Heart left ventricle (tissue), 16 donors: ENCODE measurements at regions not wholly inside any gene's neighbourhood (a gene's known extent, or its start where the extent isn't known, plus 50 kb on each side); places are given as distances from the start of the nearest gene placed in this dataset.

Source experiments
- ATAC-seq, 4 donors: fragments of 200-7000 bp; cut with Tn5 transposase; one replicate each; pipeline ENCODE4 v1.9.1; 2020 to 2022; ENCODE audit warnings: moderate library complexity in 4 of 4, mild to moderate bottlenecking in 3 of 4, moderate number of reproducible peaks in 1 of 4
- DNase-seq, 5 donors: peaks; one replicate each; pipeline ENCODE4 v3.0.0-alpha.2; 2020
- H3K27ac ChIP-seq, 12 donors: fragments of 200-600 bp; sonication (generic) in 4 of 12; one replicate each; pipeline versions ENCODE4 v1.5.0 to v1.8.0; 2016 to 2022; ENCODE audit warnings: mild to moderate bottlenecking in 2 of 12
- H3K27me3 ChIP-seq, 9 donors: fragments of 200-600 bp; sonication (generic) in 2 of 9; one replicate each; pipeline versions ENCODE4 v1.5.1 to v1.8.0; 2016 to 2022; ENCODE audit warnings: mild to moderate bottlenecking in 3 of 9
- H3K36me3 ChIP-seq, 9 donors: fragments of 200-600 bp; sonication (generic) in 2 of 9; one replicate each; pipeline versions ENCODE4 v1.5.0 to v1.8.0; 2018 to 2022; ENCODE audit warnings: mild to moderate bottlenecking in 2 of 9
- H3K4me1 ChIP-seq, 12 donors: fragments of 200-600 bp; sonication (generic) in 4 of 12; one replicate each; pipeline versions ENCODE4 v1.5.0 to v1.8.0; 2016 to 2022; ENCODE audit warnings: mild to moderate bottlenecking in 3 of 12
- H3K4me3 ChIP-seq, 12 donors: fragments of 200-600 bp; sonication (generic) in 4 of 12; one replicate each; pipeline versions ENCODE4 v1.5.0 to v1.8.0; 2017 to 2022; ENCODE audit warnings: mild to moderate bottlenecking in 9 of 12, moderate library complexity in 4 of 12
- H3K9me3 ChIP-seq, 12 donors: fragments of 200-600 bp; sonication (generic) in 4 of 12; one replicate each; pipeline versions ENCODE4 v1.5.0 to v1.8.0; 2016 to 2022; ENCODE audit warnings: mild to moderate bottlenecking in 1 of 12
- POLR2A ChIP-seq, 2 donors: fragments of 450-650 bp; IDR thresholded peaks; one replicate each; pipeline ENCODE4 v1.6.1; 2017; ENCODE audit warnings: antibody characterized with exemption in 2 of 2, mild to moderate bottlenecking in 2 of 2, moderate library complexity in 2 of 2
- WGBS, 4 donors: extraction: QIAGEN DNeasy Blood & Tissue Kit in 2 of 4; methylation state at CpG; one replicate each; pipeline versions ENCODE4 v1.1.5 to v1.1.7; 2013 to 2018; 5-methylcytosine and 5-hydroxymethylcytosine counted together
- intact Hi-C, 10 donors: fragments of 100-400 bp; cut with DNase I; formaldehyde crosslinking; loops; one replicate each; pipeline versions ENCODE4 v1.11.1 to v1.14.2; 2022
- TF ChIP-seq, protein P1 (sequence below), 12 donors: fragments of 200-600 bp; sonication (generic) in 4 of 12; IDR thresholded peaks; one replicate each; pipeline versions ENCODE4 v1.5.0 to v1.8.0; 2018 to 2022; ENCODE audit warnings: antibody characterized with exemption in 12 of 12, mild to moderate bottlenecking in 5 of 12
- donor health status: ischemic (EF 13 %, LVEDD 7.1; RV severe dilation, severe dysfunction).
- donor health status: healthy with polysubstance abuse.
- donor health status: DM: no; HTN: yes; CAD: no.
- donor health status: DM: no; HTN: no; CAD: no.
- donor health status: ischemic (EF 25% LVEDD 6.9; RV normal size, moderate dysfunction).
- donor health status: ischemic (EF 25% LVEDD 5.7; RV mildly dilated, moderate dysfunction).
- donor health status: healthy.
- donor health status: DM: yes; HTN: yes; CAD: no.
- donor health status: ischemic (EF 35%, LVEDD 5.7; RV mildly dilated, moderate dysfunction).
- donor health status: nonischemic (EF 11% LVEDD 7.7; RV severe dilation, severe dysfunction).
- donor health status: DM: yes; HTN: yes; CAD: no.
- donor health status: PGD.
- donor health status: ischemic (EF 29% LVEDD 5.4; RV normal size, mild dysfunction).
- donor health status: nonischemic (EF 23%, LVEDD 6.1; RV moderate dilation, normal function).

DNA sequence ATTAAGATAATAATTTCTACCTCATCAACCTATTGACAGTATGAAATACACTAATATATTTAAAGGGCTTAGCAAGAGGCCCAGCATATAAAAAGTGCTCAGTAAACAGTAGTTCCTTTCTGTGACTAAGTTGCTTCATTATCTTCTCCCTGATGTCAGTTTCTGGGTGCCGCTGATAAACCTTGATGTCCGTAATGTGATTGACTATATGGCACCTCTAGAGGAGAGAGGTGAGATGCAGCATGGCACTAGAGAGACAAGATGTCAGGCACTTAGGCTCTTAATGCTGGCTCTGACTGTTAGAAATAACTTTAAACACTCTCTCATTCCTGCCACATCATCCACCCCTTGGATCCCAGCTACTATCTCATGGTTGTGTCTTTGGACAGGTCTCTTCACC, 455.9 kb upstream of the KLF4 start:
- Histone ChIP-seq H3K9me3 (peaks cover 0 to 6% (median under 1%) of the 10 kb centered on the region in 12 donors), H3K4me3 (no peak overlapping the region), H3K36me3 (no peaks in the 10 kb centered on the region), H3K4me1 (no peaks in the 10 kb centered on the region), H3K27ac (no peak overlapping the region), H3K27me3 (no peaks in the 10 kb centered on the region)
- WGBS, 4 donors = 38 to 94% (median 81%) methylated on average over 2 of the region's 2 CpGs
- DNase-seq = no peak
- intact Hi-C loops = no loop called here
- ATAC-seq = no peak
- no peak for TF ChIP-seq POLR2A (IDR thresholded peaks at IDR 0.05)
- TF ChIP-seq, protein P1, sequence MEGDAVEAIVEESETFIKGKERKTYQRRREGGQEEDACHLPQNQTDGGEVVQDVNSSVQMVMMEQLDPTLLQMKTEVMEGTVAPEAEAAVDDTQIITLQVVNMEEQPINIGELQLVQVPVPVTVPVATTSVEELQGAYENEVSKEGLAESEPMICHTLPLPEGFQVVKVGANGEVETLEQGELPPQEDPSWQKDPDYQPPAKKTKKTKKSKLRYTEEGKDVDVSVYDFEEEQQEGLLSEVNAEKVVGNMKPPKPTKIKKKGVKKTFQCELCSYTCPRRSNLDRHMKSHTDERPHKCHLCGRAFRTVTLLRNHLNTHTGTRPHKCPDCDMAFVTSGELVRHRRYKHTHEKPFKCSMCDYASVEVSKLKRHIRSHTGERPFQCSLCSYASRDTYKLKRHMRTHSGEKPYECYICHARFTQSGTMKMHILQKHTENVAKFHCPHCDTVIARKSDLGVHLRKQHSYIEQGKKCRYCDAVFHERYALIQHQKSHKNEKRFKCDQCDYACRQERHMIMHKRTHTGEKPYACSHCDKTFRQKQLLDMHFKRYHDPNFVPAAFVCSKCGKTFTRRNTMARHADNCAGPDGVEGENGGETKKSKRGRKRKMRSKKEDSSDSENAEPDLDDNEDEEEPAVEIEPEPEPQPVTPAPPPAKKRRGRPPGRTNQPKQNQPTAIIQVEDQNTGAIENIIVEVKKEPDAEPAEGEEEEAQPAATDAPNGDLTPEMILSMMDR (IDR thresholded peaks at IDR 0.05) = no peak

DNA sequence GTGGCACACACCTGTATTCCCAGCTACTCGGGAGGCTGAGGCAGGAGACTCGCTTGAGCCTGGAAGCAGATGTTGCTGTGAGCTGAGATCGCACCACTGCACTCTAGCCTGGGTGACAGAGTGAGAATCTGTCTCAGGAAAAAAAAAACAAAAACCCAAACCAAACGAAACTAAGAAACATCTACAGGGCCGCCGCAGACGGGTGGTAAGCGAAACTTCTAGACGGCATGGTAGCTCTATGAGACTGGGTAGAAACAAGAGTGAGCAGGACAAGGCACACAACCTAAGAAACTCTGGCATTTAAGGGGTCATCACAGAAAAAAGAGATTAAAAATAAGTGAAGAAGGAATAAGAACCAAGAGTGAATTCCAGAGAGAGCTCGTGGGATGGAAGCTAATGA, 454.8 kb upstream of the KLF4 start:
- H3K9me3 ChIP-seq = no peaks in the 10 kb centered on the region
- ATAC-seq = no peak
- H3K4me1 ChIP-seq = no peaks in the 10 kb centered on the region
- 88 to 91% (median 91%) methylated on average over 10 of the region's 10 CpGs for WGBS, 4 donors
- H3K4me3 ChIP-seq = no peak overlapping the region
- H3K36me3 ChIP-seq = no peaks in the 10 kb centered on the region
- no peak for TF ChIP-seq POLR2A (IDR thresholded peaks at IDR 0.05)
- H3K27ac ChIP-seq = no peak overlapping the region
- no peaks in the 10 kb centered on the region for H3K27me3 ChIP-seq
- intact Hi-C loops = no loop called here
- DNase-seq = no peak

DNA sequence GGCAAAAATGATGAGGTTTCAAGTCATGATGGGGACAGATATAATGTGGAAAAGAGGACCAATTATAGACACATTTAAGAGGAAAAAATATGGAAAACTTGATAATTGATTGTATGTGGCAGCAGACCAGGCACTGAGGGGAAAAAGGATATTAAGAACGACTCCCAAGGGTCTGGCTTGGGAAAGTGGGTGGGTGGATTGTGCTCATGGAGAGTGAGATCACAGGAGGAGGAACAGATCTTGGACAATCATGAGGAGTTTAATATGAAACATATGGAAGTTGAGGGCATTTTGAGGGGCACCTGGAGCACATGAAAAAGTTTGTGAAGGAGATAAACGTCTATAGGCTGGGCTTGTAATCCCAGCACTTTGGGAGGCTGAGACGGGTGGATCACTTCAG, 454.3 kb upstream of the KLF4 start:
- Histone ChIP-seq H3K4me3 (no peak overlapping the region), H3K27me3 (no peaks in the 10 kb centered on the region), H3K4me1 (no peaks in the 10 kb centered on the region), H3K36me3 (no peaks in the 10 kb centered on the region), H3K9me3 (no peaks in the 10 kb centered on the region), H3K27ac (no peak overlapping the region)
- DNase-seq (no peak), ATAC-seq (no peak)
- WGBS, 4 donors = 73 to 87% (median 82%) methylated on average over 3 of the region's 3 CpGs
- intact Hi-C loops = no loop called here
- TF ChIP-seq, protein P1 (IDR thresholded peaks at IDR 0.05) = no peak
- no peak for TF ChIP-seq POLR2A (IDR thresholded peaks at IDR 0.05)

DNA sequence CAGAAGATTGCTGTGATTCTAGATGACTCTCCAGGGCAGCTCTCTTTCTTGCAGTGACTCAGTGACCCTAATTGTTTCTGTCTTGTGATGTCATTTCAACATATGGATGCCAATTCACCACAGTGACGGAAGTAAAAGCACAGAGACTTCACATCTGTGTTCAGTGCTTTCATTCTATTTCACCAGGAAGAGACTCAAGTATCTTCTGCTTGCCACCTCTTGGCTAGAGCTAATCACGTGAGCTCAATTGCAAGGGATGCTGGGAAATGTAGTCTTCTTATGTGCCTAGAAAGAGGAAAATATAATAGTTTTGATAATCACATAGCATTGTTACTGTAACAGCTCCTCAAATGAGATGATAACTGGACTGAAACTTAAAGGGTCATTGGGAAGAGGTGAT, 453.3 kb upstream of the KLF4 start:
- no peaks in the 10 kb centered on the region for H3K27me3 ChIP-seq
- no peak for ATAC-seq
- TF ChIP-seq POLR2A (IDR thresholded peaks at IDR 0.05) = no peak
- TF ChIP-seq, protein P1 (IDR thresholded peaks at IDR 0.05) = no peak
- intact Hi-C loops = no loop called here
- H3K36me3 ChIP-seq = no peaks in the 10 kb centered on the region
- 84 to 90% (median 87%) methylated on average over 2 of the region's 2 CpGs for WGBS, 4 donors
- no peak for DNase-seq
- H3K4me1 ChIP-seq = no peaks in the 10 kb centered on the region
- H3K27ac ChIP-seq = no peak overlapping the region
- no peaks in the 10 kb centered on the region for H3K9me3 ChIP-seq
- no peak overlapping the region for H3K4me3 ChIP-seq

DNA sequence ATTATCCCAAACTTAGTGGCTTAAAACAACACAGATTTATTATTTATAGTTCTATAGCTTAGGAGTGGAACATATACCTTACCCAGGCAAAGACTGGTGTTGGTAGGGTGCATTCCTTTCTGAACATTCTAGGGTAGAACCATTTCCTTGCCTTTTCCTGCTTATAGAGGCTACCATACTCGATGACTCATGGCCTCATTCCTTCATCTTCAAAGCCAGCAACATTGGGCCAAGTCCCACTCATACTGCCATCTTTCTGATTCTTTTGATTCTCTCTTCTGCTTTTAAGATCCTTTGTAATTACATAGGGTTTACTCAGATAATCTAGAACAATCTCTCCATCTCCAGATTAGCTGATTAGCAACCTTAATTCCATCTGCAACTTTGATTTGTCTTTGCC, 452.7 kb upstream of the KLF4 start:
- ATAC-seq = no peak
- no peaks in the 10 kb centered on the region for H3K36me3 ChIP-seq
- H3K9me3 ChIP-seq = no peaks in the 10 kb centered on the region
- DNase-seq = no peak
- no peaks in the 10 kb centered on the region for H3K27me3 ChIP-seq
- no peak overlapping the region for H3K27ac ChIP-seq
- no peak overlapping the region for H3K4me3 ChIP-seq
- intact Hi-C loops = no loop called here
- 80 to 94% (median 90%) methylated on average over 1 of the region's 1 CpG for WGBS, 4 donors
- TF ChIP-seq, protein P1 (IDR thresholded peaks at IDR 0.05) = no peak
- TF ChIP-seq POLR2A (IDR thresholded peaks at IDR 0.05) = no peak
- H3K4me1 ChIP-seq = no peaks in the 10 kb centered on the region
